ENCODE measurements at regions not wholly inside any gene's neighbourhood (a gene's known extent, or its start where the extent isn't known, plus 50 kb on each side); places are given as distances from the start of the nearest gene placed in this dataset.
A peak's percentile ranks its signal among the peaks of the same experiment; 100 is the strongest.

- ChIA-PET CTCF (no interaction called here), POLR2A (no interaction called here)
- no peak overlapping the region for H3K4me3 ChIP-seq (replicated peaks in 1 of 3; ENCODE audit: insufficient read depth in 1 of 3, low read depth in 1 of 3, low read length in 3 of 3)
- intact Hi-C loops (cut with micrococcal nuclease) (loop anchor here (2.0 kb wide), 1 partner anchor 19 kb away; no protein-coding TSS in a partner anchor), dilution Hi-C loops (cut with MboI; ENCODE audit: extremely low pct_ligation_motif_present, low sequenced_read_pairs) (no loop called here)
- no TSS peak for BruUV-seq (replicated peaks)
- H3K27ac ChIP-seq (ENCODE audit: insufficient read depth, low read depth, low read length), result no peak overlapping the region
- H3K79me2 ChIP-seq (ENCODE audit: control insufficient read depth, insufficient read depth, low read length), result no peaks in the 10 kb centered on the region
- H3K27me3 ChIP-seq (ENCODE audit: control insufficient read depth in 2 of 2, insufficient read depth in 2 of 2, low read length in 2 of 2), result no peaks in the 10 kb centered on the region
- TF ChIP-seq FOS (IDR thresholded peaks at IDR 0.05; ENCODE audit: borderline replicate concordance, insufficient read depth, low read length) (no peak), POLR2A (IDR thresholded peaks at IDR 0.05; ENCODE audit: low read depth, low read length) (no peak), GATA2 (IDR thresholded peaks at IDR 0.05; ENCODE audit: insufficient read depth, insufficient read length, low read depth, low read length) (no peak), JUN (IDR thresholded peaks at IDR 0.05; ENCODE audit: borderline replicate concordance, insufficient read depth, insufficient read length, low read depth) (no peak), MAX (IDR thresholded peaks at IDR 0.05; ENCODE audit: insufficient read depth, insufficient read length) (no peak), CTCF (IDR thresholded peaks at IDR 0.05; ENCODE audit: extremely low read depth in 1 of 2, insufficient read depth in 1 of 2, low read depth in 1 of 2, low read length in 2 of 2) (no peak), POLR2AphosphoS5 (IDR thresholded peaks at IDR 0.05; ENCODE audit: insufficient read depth, low read depth, low read length) (no peak), EZH2 (IDR thresholded peaks at IDR 0.05; ENCODE audit: borderline replicate concordance, low read depth, low read length, severe bottlenecking) (no peak), MYC (IDR thresholded peaks at IDR 0.05; ENCODE audit: low read depth, low read length) (no peak)
- no peak overlapping the region for H2AFZ ChIP-seq (ENCODE audit: low read depth, low read length)
- H3K9me3 ChIP-seq (replicated peaks; ENCODE audit: control insufficient read depth, insufficient read depth, low read length), result no peaks in the 10 kb centered on the region
- no peaks in the 10 kb centered on the region for H3K36me3 ChIP-seq (ENCODE audit: control insufficient read depth in 2 of 2, extremely low read depth in 1 of 2, insufficient read depth in 2 of 2, low read length in 2 of 2)
- H4K20me1 ChIP-seq (replicated peaks; ENCODE audit: control insufficient read depth, extremely low read depth, insufficient read depth, low read length), result no peaks in the 10 kb centered on the region
- no peak overlapping the region for H3K9ac ChIP-seq (replicated peaks; ENCODE audit: extremely low read depth, insufficient read depth, low read length)
- H3K9me1 ChIP-seq (replicated peaks; ENCODE audit: control insufficient read depth, extremely low read depth, insufficient read depth, low read length), result no peaks in the 10 kb centered on the region
- H3K4me2 ChIP-seq (ENCODE audit: insufficient read depth, low read length), result no peak overlapping the region
- peak; percentile 19 for DNase-seq (ENCODE audit: low read depth, low spot score)
- no peak for FAIRE-seq
- peaks cover 3% of the 10 kb centered on the region for H3K4me1 ChIP-seq (ENCODE audit: control insufficient read depth, extremely low read depth, insufficient read depth, low read length)
These were observed 135.2 kb downstream of the PSMG1 start for GRCh38 chr21:39048064-39048463.

All from endothelial cell of umbilical vein (primary cell).